ENCODE measurements at regions not wholly inside any gene's neighbourhood (a gene's known extent, or its start where the extent isn't known, plus 50 kb on each side); places are given as distances from the start of the nearest gene placed in this dataset.

DNA sequence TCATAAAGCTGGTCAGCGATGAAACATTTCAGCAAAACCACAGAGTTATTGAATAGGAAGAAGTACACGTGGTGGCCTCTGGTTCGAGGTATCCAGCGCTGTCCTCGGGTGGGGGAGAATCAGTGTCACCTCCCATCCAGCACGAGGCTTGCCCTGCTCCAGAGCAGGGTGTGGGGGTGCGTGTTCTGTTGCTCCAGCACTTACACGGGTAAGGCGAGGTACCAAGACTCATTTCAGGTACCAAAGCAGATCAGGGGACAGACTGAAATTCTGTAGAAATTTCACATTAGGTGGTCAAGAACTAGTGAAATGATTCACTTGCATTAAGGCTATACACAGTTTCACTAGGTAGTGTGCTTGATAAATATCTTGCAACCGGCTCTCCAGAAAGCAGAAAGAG lies 164.2 kb upstream of the SOX1 start:
- no peak for TF ChIP-seq POLR2A (IDR thresholded peaks at IDR 0.05)
- TF ChIP-seq, protein P1, sequence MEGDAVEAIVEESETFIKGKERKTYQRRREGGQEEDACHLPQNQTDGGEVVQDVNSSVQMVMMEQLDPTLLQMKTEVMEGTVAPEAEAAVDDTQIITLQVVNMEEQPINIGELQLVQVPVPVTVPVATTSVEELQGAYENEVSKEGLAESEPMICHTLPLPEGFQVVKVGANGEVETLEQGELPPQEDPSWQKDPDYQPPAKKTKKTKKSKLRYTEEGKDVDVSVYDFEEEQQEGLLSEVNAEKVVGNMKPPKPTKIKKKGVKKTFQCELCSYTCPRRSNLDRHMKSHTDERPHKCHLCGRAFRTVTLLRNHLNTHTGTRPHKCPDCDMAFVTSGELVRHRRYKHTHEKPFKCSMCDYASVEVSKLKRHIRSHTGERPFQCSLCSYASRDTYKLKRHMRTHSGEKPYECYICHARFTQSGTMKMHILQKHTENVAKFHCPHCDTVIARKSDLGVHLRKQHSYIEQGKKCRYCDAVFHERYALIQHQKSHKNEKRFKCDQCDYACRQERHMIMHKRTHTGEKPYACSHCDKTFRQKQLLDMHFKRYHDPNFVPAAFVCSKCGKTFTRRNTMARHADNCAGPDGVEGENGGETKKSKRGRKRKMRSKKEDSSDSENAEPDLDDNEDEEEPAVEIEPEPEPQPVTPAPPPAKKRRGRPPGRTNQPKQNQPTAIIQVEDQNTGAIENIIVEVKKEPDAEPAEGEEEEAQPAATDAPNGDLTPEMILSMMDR (IDR thresholded peaks at IDR 0.05), result no peak

Measured in body of pancreas (tissue), 4 donors.